ENCODE measurements at regions not wholly inside any gene's neighbourhood (a gene's known extent, or its start where the extent isn't known, plus 50 kb on each side); places are given as distances from the start of the nearest gene placed in this dataset.
"Not testable (repeated sequence)": the region's sequence is repeated elsewhere in the genome, so short reads cannot be mapped to it uniquely, and the experiment has no call there.

DNA sequence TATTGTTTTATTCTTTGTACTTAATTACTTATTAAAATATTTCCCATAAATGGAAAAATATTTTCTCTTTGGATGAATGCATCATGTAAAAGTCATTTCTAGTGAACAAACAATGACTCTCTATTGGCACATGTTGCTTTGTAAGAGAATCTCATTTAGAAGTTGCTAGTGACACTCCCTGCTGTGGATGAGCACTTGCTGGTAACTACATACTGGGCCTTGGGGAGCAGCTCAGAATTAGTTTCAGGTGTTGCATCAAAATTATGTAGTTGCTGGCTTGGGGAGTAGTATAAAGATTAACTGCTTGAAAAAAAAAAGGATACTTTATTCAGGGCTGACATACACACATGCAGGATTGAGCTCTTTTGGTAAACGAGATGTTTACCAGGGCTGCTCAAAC is 80.3 kb upstream of the KCNAB1 start:
- Histone ChIP-seq H3K4me1 (ENCODE audit: control insufficient read depth, extremely low read depth, insufficient read depth, low read length) (no peaks in the 10 kb centered on the region), H3K9ac (replicated peaks; ENCODE audit: extremely low read depth, insufficient read depth, low read length) (no peak overlapping the region), H4K20me1 (replicated peaks; ENCODE audit: control insufficient read depth, extremely low read depth, insufficient read depth, low read length) (no peaks in the 10 kb centered on the region), H3K4me3 (replicated peaks in 1 of 3; ENCODE audit: insufficient read depth in 1 of 3, low read depth in 1 of 3, low read length in 3 of 3) (no peak overlapping the region), H3K9me1 (replicated peaks; ENCODE audit: control insufficient read depth, extremely low read depth, insufficient read depth, low read length) (no peaks in the 10 kb centered on the region), H3K79me2 (ENCODE audit: control insufficient read depth, insufficient read depth, low read length) (no peaks in the 10 kb centered on the region), H3K27me3 (ENCODE audit: control insufficient read depth in 2 of 2, insufficient read depth in 2 of 2, low read length in 2 of 2) (peaks cover 0 to 2% of the 10 kb centered on the region in 2 experiments), H3K36me3 (ENCODE audit: control insufficient read depth in 2 of 2, extremely low read depth in 1 of 2, insufficient read depth in 2 of 2, low read length in 2 of 2) (no peaks in the 10 kb centered on the region), H3K27ac (ENCODE audit: insufficient read depth, low read depth, low read length) (no peak overlapping the region), H3K9me3 (replicated peaks; ENCODE audit: control insufficient read depth, insufficient read depth, low read length) (no peaks in the 10 kb centered on the region), H2AFZ (ENCODE audit: low read depth, low read length) (no peak overlapping the region), H3K4me2 (ENCODE audit: insufficient read depth, low read length) (no peak overlapping the region)
- ChIA-PET POLR2A (no interaction called here), CTCF (interaction anchor here (0.7 to 1.7 kb wide), 4 partner anchors 8 to 470 kb away, joined by 3 to 6 read pairs (median 3); no protein-coding TSS in a partner anchor)
- intact Hi-C loops (cut with micrococcal nuclease) (loop anchor here (5.0 kb wide), 1 partner anchor 467 kb away; no protein-coding TSS in a partner anchor), dilution Hi-C loops (cut with MboI; ENCODE audit: extremely low pct_ligation_motif_present, low sequenced_read_pairs) (no loop called here)
- no peak for FAIRE-seq
- TF ChIP-seq, protein P1, sequence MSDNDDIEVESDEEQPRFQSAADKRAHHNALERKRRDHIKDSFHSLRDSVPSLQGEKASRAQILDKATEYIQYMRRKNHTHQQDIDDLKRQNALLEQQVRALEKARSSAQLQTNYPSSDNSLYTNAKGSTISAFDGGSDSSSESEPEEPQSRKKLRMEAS (IDR thresholded peaks at IDR 0.05; ENCODE audit: insufficient read depth, insufficient read length): no peak
- TF ChIP-seq POLR2AphosphoS5 (IDR thresholded peaks at IDR 0.05; ENCODE audit: insufficient read depth, low read depth, low read length): no peak
- no peak for TF ChIP-seq MYC (IDR thresholded peaks at IDR 0.05; ENCODE audit: low read depth, low read length)
- TF ChIP-seq POLR2A (IDR thresholded peaks at IDR 0.05; ENCODE audit: low read depth, low read length): no peak
- TF ChIP-seq GATA2 (IDR thresholded peaks at IDR 0.05; ENCODE audit: insufficient read depth, insufficient read length, low read depth, low read length): no peak
- no peak for TF ChIP-seq EZH2 (IDR thresholded peaks at IDR 0.05; ENCODE audit: borderline replicate concordance, low read depth, low read length, severe bottlenecking)
- no peak for TF ChIP-seq FOS (IDR thresholded peaks at IDR 0.05; ENCODE audit: borderline replicate concordance, insufficient read depth, low read length)
- TF ChIP-seq JUN (IDR thresholded peaks at IDR 0.05; ENCODE audit: borderline replicate concordance, insufficient read depth, insufficient read length, low read depth): no peak
- TF ChIP-seq, protein P2, sequence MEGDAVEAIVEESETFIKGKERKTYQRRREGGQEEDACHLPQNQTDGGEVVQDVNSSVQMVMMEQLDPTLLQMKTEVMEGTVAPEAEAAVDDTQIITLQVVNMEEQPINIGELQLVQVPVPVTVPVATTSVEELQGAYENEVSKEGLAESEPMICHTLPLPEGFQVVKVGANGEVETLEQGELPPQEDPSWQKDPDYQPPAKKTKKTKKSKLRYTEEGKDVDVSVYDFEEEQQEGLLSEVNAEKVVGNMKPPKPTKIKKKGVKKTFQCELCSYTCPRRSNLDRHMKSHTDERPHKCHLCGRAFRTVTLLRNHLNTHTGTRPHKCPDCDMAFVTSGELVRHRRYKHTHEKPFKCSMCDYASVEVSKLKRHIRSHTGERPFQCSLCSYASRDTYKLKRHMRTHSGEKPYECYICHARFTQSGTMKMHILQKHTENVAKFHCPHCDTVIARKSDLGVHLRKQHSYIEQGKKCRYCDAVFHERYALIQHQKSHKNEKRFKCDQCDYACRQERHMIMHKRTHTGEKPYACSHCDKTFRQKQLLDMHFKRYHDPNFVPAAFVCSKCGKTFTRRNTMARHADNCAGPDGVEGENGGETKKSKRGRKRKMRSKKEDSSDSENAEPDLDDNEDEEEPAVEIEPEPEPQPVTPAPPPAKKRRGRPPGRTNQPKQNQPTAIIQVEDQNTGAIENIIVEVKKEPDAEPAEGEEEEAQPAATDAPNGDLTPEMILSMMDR (IDR thresholded peaks at IDR 0.05; ENCODE audit: extremely low read depth in 1 of 2, insufficient read depth in 1 of 2, low read depth in 1 of 2, low read length in 2 of 2): no peak
- DNase-seq (ENCODE audit: low read depth, low spot score): no peak
- no TSS peak for BruUV-seq (replicated peaks)

DNA sequence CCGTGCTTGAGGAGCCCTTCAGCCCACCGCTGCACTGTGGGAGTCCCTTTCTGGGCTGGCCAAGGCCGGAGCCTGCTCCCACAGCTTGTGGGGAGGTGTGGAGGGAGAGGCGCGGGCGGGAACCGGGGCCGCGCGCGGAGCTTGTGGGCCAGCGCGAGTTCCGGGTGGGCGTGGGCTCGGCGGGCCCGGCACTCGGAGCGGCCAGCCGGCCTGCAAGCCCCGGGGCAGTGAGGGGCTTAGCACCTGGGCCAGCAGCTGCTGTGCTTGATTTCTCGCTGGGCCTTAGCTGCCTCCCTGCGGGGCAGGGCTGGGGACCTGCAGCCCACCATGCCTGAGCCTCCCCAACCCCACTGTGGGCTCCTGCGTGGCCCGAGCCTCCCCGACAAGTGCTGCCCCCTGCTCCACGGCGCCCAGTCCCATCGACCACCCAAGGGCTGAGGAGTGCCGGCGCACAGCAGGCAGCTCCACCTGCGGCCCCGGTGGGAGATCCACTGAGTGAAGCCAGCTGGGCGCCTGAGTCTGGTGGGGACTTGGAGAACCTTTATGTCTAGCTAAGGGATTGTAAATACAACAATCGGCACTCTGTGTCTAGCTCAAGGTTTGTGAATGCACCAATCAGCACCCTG is 79.0 kb upstream of the KCNAB1 start:
- H4K20me1 ChIP-seq (replicated peaks; ENCODE audit: control insufficient read depth, extremely low read depth, insufficient read depth, low read length); BruUV-seq (replicated peaks); H3K9me3 ChIP-seq (replicated peaks; ENCODE audit: control insufficient read depth, insufficient read depth, low read length); dilution Hi-C loops (cut with MboI; ENCODE audit: extremely low pct_ligation_motif_present, low sequenced_read_pairs); H3K27me3 ChIP-seq (ENCODE audit: control insufficient read depth in 2 of 2, insufficient read depth in 2 of 2, low read length in 2 of 2); H3K4me2 ChIP-seq (ENCODE audit: insufficient read depth, low read length); H3K27ac ChIP-seq (ENCODE audit: insufficient read depth, low read depth, low read length); H3K36me3 ChIP-seq (ENCODE audit: control insufficient read depth in 2 of 2, extremely low read depth in 1 of 2, insufficient read depth in 2 of 2, low read length in 2 of 2); FAIRE-seq; H3K9me1 ChIP-seq (replicated peaks; ENCODE audit: control insufficient read depth, extremely low read depth, insufficient read depth, low read length); H3K4me3 ChIP-seq (replicated peaks in 1 of 3; ENCODE audit: insufficient read depth in 1 of 3, low read depth in 1 of 3, low read length in 3 of 3); H3K4me1 ChIP-seq (ENCODE audit: control insufficient read depth, extremely low read depth, insufficient read depth, low read length); H3K79me2 ChIP-seq (ENCODE audit: control insufficient read depth, insufficient read depth, low read length); H3K9ac ChIP-seq (replicated peaks; ENCODE audit: extremely low read depth, insufficient read depth, low read length); POLR2A ChIA-PET; DNase-seq (ENCODE audit: low read depth, low spot score); H2AFZ ChIP-seq (ENCODE audit: low read depth, low read length): not testable (repeated sequence)
- intact Hi-C loops (cut with micrococcal nuclease): loop anchor here (5.0 kb wide), 1 partner anchor 466 kb away; no protein-coding TSS in a partner anchor
- CTCF ChIA-PET: interaction anchor here (0.5 to 1.2 kb wide), 3 partner anchors 8 to 1830 kb away, joined by 3 read pairs; no protein-coding TSS in a partner anchor

Data from endothelial cell of umbilical vein (primary cell).